HFFc6 (cell line): ENCODE measurements at regions not wholly inside any gene's neighbourhood (a gene's known extent, or its start where the extent isn't known, plus 50 kb on each side); places are given as distances from the start of the nearest gene placed in this dataset.

ENCODE experiments used
- DNase-seq: peaks from one replicate; pipeline ENCODE4 v3.0.0-alpha.2; 2018
- H3K27ac Mint-ChIP-seq: 2 replicates; pipeline ENCODE4 v1.8.0; 2020; ENCODE audit warnings: mild to moderate bottlenecking, mixed read lengths
- H3K27me3 Mint-ChIP-seq: 2 replicates; pipeline ENCODE4 v1.8.0; 2021; ENCODE audit warnings: mild to moderate bottlenecking, moderate library complexity, mixed read lengths; ENCODE audit not compliant: insufficient read depth
- H3K36me3 Mint-ChIP-seq: 2 replicates; pipeline ENCODE4 v1.8.0; 2021; ENCODE audit warnings: low read depth, mixed read lengths
- H3K4me1 Mint-ChIP-seq: 2 replicates; pipeline ENCODE4 v1.8.0; 2020; ENCODE audit warnings: low read depth, mixed read lengths
- H3K4me3 Mint-ChIP-seq: 2 replicates; pipeline ENCODE4 v1.8.0; 2020; ENCODE audit warnings: mild to moderate bottlenecking, moderate library complexity, mixed read lengths
- H3K9me3 Mint-ChIP-seq: 2 replicates; pipeline ENCODE4 v1.8.0; 2020; ENCODE audit warnings: mild to moderate bottlenecking, mixed read lengths
- TF ChIP-seq, protein P1 (sequence below): fragments of 200-600 bp; sonication (generic); IDR thresholded peaks from 2 replicates; pipeline ENCODE4 v1.5.0; 2021; ENCODE audit warnings: antibody characterized with exemption, mild to moderate bottlenecking

DNA sequence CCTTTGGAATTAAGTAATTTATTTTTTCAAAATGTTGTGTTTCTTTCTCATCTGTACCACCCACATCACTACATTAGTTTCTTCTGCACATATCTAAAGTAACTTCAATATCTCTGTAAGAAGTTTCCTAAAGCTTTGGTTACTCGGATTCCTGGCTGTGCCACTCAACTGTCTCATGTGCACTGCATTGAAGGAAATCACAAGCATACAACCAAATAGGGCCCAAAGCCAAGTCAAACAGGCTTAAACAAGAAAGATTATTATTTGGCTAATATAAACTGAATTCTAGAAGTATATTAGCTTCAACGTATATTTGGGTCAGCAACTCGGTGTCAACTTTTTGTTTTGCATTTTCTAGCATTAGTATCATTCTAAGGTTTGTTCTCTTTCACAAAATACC is 1647.6 kb upstream of the SPRY2 start:
- DNase-seq = no peak
- TF ChIP-seq, protein P1, sequence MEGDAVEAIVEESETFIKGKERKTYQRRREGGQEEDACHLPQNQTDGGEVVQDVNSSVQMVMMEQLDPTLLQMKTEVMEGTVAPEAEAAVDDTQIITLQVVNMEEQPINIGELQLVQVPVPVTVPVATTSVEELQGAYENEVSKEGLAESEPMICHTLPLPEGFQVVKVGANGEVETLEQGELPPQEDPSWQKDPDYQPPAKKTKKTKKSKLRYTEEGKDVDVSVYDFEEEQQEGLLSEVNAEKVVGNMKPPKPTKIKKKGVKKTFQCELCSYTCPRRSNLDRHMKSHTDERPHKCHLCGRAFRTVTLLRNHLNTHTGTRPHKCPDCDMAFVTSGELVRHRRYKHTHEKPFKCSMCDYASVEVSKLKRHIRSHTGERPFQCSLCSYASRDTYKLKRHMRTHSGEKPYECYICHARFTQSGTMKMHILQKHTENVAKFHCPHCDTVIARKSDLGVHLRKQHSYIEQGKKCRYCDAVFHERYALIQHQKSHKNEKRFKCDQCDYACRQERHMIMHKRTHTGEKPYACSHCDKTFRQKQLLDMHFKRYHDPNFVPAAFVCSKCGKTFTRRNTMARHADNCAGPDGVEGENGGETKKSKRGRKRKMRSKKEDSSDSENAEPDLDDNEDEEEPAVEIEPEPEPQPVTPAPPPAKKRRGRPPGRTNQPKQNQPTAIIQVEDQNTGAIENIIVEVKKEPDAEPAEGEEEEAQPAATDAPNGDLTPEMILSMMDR = no peak
- H3K9me3 Mint-ChIP-seq = peaks cover 11% of the 10 kb centered on the region
- no peak overlapping the region for H3K27ac Mint-ChIP-seq
- no peak overlapping the region for H3K4me3 Mint-ChIP-seq
- H3K4me1 Mint-ChIP-seq = no peaks in the 10 kb centered on the region
- H3K27me3 Mint-ChIP-seq = no peaks in the 10 kb centered on the region
- no peaks in the 10 kb centered on the region for H3K36me3 Mint-ChIP-seq

DNA sequence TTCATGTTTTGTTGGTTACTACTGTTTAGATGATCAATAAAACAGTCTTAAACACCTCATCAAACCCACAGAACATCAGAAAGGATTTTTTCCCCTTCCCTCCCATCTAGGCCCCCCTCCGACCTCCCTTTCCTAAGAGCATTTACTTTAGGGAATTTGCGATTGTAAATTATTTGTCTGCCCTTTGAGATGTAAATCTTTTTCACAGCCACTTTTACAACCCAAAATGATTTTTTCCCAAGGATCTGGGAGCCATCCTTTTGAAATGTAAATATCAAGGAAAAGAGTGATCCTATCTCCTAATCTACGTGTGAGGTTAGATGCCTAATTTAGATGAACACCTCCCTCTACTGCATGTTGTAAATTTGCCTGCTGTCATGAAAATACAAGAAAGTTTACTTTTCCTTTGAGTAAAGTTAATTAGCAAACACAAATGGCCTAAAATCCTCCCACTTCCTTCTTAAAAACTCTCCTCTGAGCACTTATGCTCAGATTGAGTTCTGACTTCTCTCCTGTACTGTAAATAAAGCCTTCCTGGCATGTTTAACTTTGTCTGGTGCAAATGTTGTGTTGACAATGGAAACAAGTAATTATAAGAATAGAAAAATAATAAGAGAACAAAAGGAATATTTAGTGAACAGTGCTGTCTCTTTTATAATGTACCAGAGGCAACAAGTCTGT is 1646.9 kb upstream of the SPRY2 start:
- H3K36me3 Mint-ChIP-seq = no peaks in the 10 kb centered on the region
- H3K27ac Mint-ChIP-seq = no peak overlapping the region
- peaks cover 11% of the 10 kb centered on the region for H3K9me3 Mint-ChIP-seq
- TF ChIP-seq, protein P1 = no peak
- no peaks in the 10 kb centered on the region for H3K4me1 Mint-ChIP-seq
- DNase-seq = no peak
- no peak overlapping the region for H3K4me3 Mint-ChIP-seq
- no peaks in the 10 kb centered on the region for H3K27me3 Mint-ChIP-seq

DNA sequence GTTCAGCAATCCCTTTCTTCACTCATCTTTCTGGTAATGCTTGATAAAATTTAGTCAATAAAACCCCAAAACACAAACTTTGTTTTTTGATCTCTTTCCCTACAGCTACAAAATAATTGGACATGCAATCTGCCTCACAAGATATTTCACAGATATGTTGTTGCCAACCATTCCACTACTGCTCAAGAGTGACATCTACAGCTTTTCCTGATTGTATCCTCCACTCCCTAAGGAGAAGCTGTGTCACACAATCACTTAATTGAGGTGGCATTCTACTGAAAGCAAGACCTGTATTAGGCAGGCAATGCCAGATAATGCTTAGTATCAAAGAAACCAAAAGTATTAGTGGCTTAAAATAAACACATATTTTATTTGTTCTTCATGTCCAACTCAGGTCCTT is 1646.2 kb upstream of the SPRY2 start:
- Mint-ChIP-seq H3K27ac (no peak overlapping the region), H3K27me3 (no peaks in the 10 kb centered on the region), H3K9me3 (peaks cover 11% of the 10 kb centered on the region), H3K4me3 (no peak overlapping the region), H3K36me3 (no peaks in the 10 kb centered on the region), H3K4me1 (no peaks in the 10 kb centered on the region)
- no peak for DNase-seq
- TF ChIP-seq, protein P1 = no peak

DNA sequence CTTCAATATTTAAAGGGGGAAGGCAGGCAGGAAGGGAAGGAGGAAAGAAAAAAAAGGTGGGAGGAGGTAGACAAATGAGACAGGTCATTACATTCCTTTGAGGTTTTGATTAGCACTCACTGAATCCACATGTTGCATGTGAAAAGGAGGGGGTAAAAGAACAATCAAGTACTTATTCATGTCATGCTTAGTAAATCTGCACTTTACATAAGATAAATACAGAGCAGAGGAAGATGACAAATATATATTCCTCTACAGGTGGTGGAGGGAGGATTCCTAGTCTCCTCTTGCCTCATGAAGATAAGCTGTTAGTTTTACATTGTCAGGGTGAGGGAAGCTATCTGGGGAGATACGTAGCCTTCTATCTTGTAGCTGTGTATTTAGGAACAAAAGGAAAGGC is 1645.4 kb upstream of the SPRY2 start:
- no peak overlapping the region for H3K27ac Mint-ChIP-seq
- H3K27me3 Mint-ChIP-seq = no peaks in the 10 kb centered on the region
- DNase-seq = no peak
- H3K4me1 Mint-ChIP-seq = no peaks in the 10 kb centered on the region
- TF ChIP-seq, protein P1 = no peak
- H3K36me3 Mint-ChIP-seq = no peaks in the 10 kb centered on the region
- H3K4me3 Mint-ChIP-seq = no peak overlapping the region
- peaks cover 16% of the 10 kb centered on the region for H3K9me3 Mint-ChIP-seq

DNA sequence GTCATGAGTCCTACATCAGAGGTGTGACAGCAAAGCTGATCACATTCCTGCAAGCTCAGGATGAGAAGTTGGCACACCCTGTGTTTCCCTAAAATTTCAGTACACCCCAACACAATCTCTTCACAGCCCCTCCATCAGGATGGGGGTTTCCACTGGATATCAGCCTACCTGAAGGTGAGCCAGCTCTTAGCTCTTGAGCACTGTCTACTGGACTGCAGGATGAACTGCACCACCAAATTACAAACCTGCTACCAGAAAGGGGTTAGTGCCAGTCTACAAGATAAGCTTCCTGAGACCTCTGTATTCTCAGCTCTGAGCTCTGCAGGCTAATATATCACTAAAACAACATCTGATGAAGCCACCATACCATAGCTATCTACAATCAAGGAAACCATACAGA is 1616.2 kb upstream of the SPRY2 start:
- no peaks in the 10 kb centered on the region; the same call in 1 of the 2 replicates for H3K36me3 Mint-ChIP-seq
- no peaks in the 10 kb centered on the region for H3K4me1 Mint-ChIP-seq
- H3K27ac Mint-ChIP-seq = no peak overlapping the region
- peaks cover 31% of the 10 kb centered on the region for H3K9me3 Mint-ChIP-seq
- H3K4me3 Mint-ChIP-seq = no peak overlapping the region
- H3K27me3 Mint-ChIP-seq = no peaks in the 10 kb centered on the region
- no peak for DNase-seq
- TF ChIP-seq, protein P1 = no peak
